K562 (cell line): ENCODE measurements at regions not wholly inside any gene's neighbourhood (a gene's known extent, or its start where the extent isn't known, plus 50 kb on each side); places are given as distances from the start of the nearest gene placed in this dataset.

Experiments
- ATAC-seq: fragments of 200-7000 bp; cut with Tn5 transposase; 3 replicates; pipeline ENCODE4 v1.9.1; 2020; ENCODE audit warnings: moderate library complexity
- BruUV-seq: library from RNA; stranded (reverse); fragments of 400-500 nt; replicated peaks from 2 replicates; lab custom pipeline; 2021; lab: Mats Ljungman, UMichigan
- CTCF ChIA-PET: fragments of 300-600 bp; formaldehyde crosslinking; extraction: SDS; loops from one replicate; lab custom pipeline; 2021; ENCODE audit warnings: low intra/inter-chr PET ratio; lab: Yijun Ruan, JAX
- POLR2A ChIA-PET: fragments of 300-600, 350-650 bp; sonication (Branson Sonifier 250); formaldehyde crosslinking; extraction: SDS; loops from one replicate; lab custom pipeline; 2021; ENCODE audit warnings: antibody characterized with exemption, inconsistent platforms; lab: Yijun Ruan, JAX
- DNase-seq, 4 experiments: peaks; one replicate each; pipeline versions ENCODE4 v3.0.0 to v3.0.0-alpha.2; 2011 to 2018; ENCODE audit warnings: low spot score in 3 of 4, mixed read lengths in 3 of 4; ENCODE audit errors: extremely low read depth in 1 of 4
- FAIRE-seq: peaks from 2 replicates; lab custom pipeline; 2011; peaks lifted over from hg19 to GRCh38; lab: Jason Lieb, UNC
- H2AFZ ChIP-seq: 2 replicates; pipeline ENCODE4 v1.6.0; 2011; ENCODE audit warnings: low read depth, low read length, control low read depth, inconsistent platforms
- H3K27ac ChIP-seq: fragments of 200-600 bp; 3 replicates; pipeline ENCODE4 v1.8.0; 2011; ENCODE audit warnings: low read depth, mild to moderate bottlenecking, control low read depth, inconsistent platforms, low read length, moderate library complexity, mixed read lengths; ENCODE audit errors: extremely low read depth
- H3K27me3 ChIP-seq, 2 experiments: fragments of 300-600 bp in 1 of 2; 2 replicates in 1 of 2; 3 replicates in 1 of 2; pipeline versions ENCODE4 v1.6.0 to v1.8.0; 2011; ENCODE audit warnings: inconsistent platforms in 2 of 2, low read length in 2 of 2, mild to moderate bottlenecking in 1 of 2, mixed read lengths in 1 of 2, moderate library complexity in 1 of 2; ENCODE audit not compliant: control insufficient read depth in 2 of 2, insufficient read depth in 2 of 2
- H3K36me3 ChIP-seq: fragments of 300-600 bp; 3 replicates; pipeline ENCODE4 v1.8.0; 2011; ENCODE audit warnings: mild to moderate bottlenecking, low read length, inconsistent platforms; ENCODE audit not compliant: control insufficient read depth, insufficient read depth
- H3K4me1 ChIP-seq, 2 experiments: fragments of 200-600 bp in 1 of 2; replicated peaks in 1 of 2; 2 replicates in 1 of 2; 3 replicates in 1 of 2; pipeline versions ENCODE4 v1.5.1 to v1.8.0; 2011; ENCODE audit warnings: inconsistent platforms in 2 of 2, low read length in 2 of 2, mild to moderate bottlenecking in 1 of 2, mixed read lengths in 1 of 2, moderate library complexity in 1 of 2; ENCODE audit not compliant: control insufficient read depth in 2 of 2, insufficient read depth in 2 of 2
- H3K4me2 ChIP-seq: 2 replicates; pipeline ENCODE4 v1.6.1; 2011; ENCODE audit warnings: low read length, control low read depth, inconsistent platforms, mixed read lengths; ENCODE audit not compliant: insufficient read depth
- H3K4me3 ChIP-seq: fragments of 200-600 bp; sonication (generic), shearing (Covaris generic); 2 replicates; pipeline ENCODE4 v1.5.1; 2016; ENCODE audit warnings: control low read depth, inconsistent platforms
- H3K79me2 ChIP-seq: fragments of 200-600 bp; 3 replicates; pipeline ENCODE4 v1.8.0; 2011; ENCODE audit warnings: low read length, inconsistent platforms; ENCODE audit not compliant: control insufficient read depth, insufficient read depth
- H3K9ac ChIP-seq, 2 experiments: 2 replicates each; pipeline versions ENCODE4 v1.6.0 to v1.6.1; 2011; ENCODE audit warnings: low read depth in 2 of 2, low read length in 2 of 2, control low read depth in 1 of 2, inconsistent platforms in 1 of 2, mild to moderate bottlenecking in 1 of 2, mixed read lengths in 1 of 2; ENCODE audit not compliant: insufficient read depth in 1 of 2
- H3K9me1 ChIP-seq: one replicate; pipeline ENCODE4 v1.6.0; 2011; ENCODE audit warnings: inconsistent platforms, mild to moderate bottlenecking, low read length, moderate library complexity; ENCODE audit not compliant: control insufficient read depth, insufficient read depth
- H3K9me3 ChIP-seq: replicated peaks from 2 replicates; pipeline ENCODE4 v1.5.1; 2011; ENCODE audit warnings: low read depth, low read length, inconsistent platforms; ENCODE audit not compliant: control insufficient read depth, insufficient read depth
- H4K20me1 ChIP-seq: replicated peaks from 2 replicates; pipeline ENCODE4 v1.6.1; 2011; ENCODE audit warnings: low read length, inconsistent platforms, mixed read lengths; ENCODE audit not compliant: control insufficient read depth, insufficient read depth
- CEBPZ ChIP-seq: fragments of 150-350 bp; IDR thresholded peaks from 2 replicates; pipeline ENCODE4 v1.6.1; 2014; ENCODE audit warnings: low read depth, mild to moderate bottlenecking, low read length, borderline replicate concordance
- HMGXB4 ChIP-seq: sonication (generic); formaldehyde crosslinking; IDR thresholded peaks from 2 replicates; pipeline ENCODE4 v1.8.1; 2023; ENCODE audit warnings: mild to moderate bottlenecking, missing genetic modification reagents
- KDM1A ChIP-seq, 2 experiments: fragments of 450-650 bp; IDR thresholded peaks; 2 replicates each; pipeline ENCODE4 v1.6.1; 2016; ENCODE audit warnings: mild to moderate bottlenecking in 2 of 2
- RAD51 ChIP-seq: fragments of 450-650 bp; IDR thresholded peaks from 2 replicates; pipeline ENCODE4 v1.7.1; 2016; ENCODE audit warnings: low read depth, mild to moderate bottlenecking, borderline replicate concordance
- ZBTB33 ChIP-seq: sonication (generic); formaldehyde crosslinking; IDR thresholded peaks from 2 replicates; pipeline ENCODE4 v1.8.1; 2023; ENCODE audit warnings: mild to moderate bottlenecking, missing genetic modification reagents
- ZKSCAN1 ChIP-seq: fragments of 150-350 bp; IDR thresholded peaks from 2 replicates; pipeline ENCODE4 v1.6.1; 2016; ENCODE audit warnings: low read depth, low read length
- ZNF764 ChIP-seq: fragments of 250-450 bp; sonication (Bioruptor Pico); IDR thresholded peaks from 2 replicates; pipeline ENCODE4 v1.4.0; 2020; ENCODE audit warnings: low read depth, mild to moderate bottlenecking, moderate library complexity
- WGBS: fragments of 100-300 bp; shearing (Covaris generic); methylation state at CpG from one replicate; pipeline ENCODE4 v1.1.6; 2016; ENCODE audit warnings: low coverage, mixed read lengths; ENCODE audit not compliant: insufficient coverage; ENCODE audit errors: missing lambda C conversion rate; 5-methylcytosine and 5-hydroxymethylcytosine counted together
- in situ Hi-C: fragments of 300-500 bp; cut with MboI; formaldehyde crosslinking; loops from 4 replicates; pipeline ENCODE4 v1.15.0; 2018; ENCODE audit warnings: inconsistent platforms, mixed read lengths
- intact Hi-C: fragments of 100-400 bp; cut with micrococcal nuclease; formaldehyde crosslinking; loops from 2 replicates; pipeline ENCODE4 v1.14.2; 2022
- TF ChIP-seq, protein P1 (sequence below): sonication (generic); formaldehyde crosslinking; IDR thresholded peaks from 2 replicates; pipeline ENCODE4 v1.8.1; 2023; ENCODE audit warnings: mild to moderate bottlenecking, missing genetic modification reagents, moderate library complexity

- TF ChIP-seq ZBTB33 (CRISPR knock-in tag) (no peak), HMGXB4 (CRISPR knock-in tag) (no peak), CEBPZ (no peak), KDM1A (IDR thresholded peaks at IDR 0.05) (no peak), ZKSCAN1 (no peak), RAD51 (no peak), ZNF764 (CRISPR knock-in tag) (no peak)
- TF ChIP-seq, protein P1, sequence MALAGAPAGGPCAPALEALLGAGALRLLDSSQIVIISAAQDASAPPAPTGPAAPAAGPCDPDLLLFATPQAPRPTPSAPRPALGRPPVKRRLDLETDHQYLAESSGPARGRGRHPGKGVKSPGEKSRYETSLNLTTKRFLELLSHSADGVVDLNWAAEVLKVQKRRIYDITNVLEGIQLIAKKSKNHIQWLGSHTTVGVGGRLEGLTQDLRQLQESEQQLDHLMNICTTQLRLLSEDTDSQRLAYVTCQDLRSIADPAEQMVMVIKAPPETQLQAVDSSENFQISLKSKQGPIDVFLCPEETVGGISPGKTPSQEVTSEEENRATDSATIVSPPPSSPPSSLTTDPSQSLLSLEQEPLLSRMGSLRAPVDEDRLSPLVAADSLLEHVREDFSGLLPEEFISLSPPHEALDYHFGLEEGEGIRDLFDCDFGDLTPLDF, result no peak
- no peaks in the 10 kb centered on the region for H3K9me1 ChIP-seq
- no peak overlapping the region for H3K27ac ChIP-seq
- no peak overlapping the region; the same call in 1 of the 2 replicates for H2AFZ ChIP-seq
- no peaks in the 10 kb centered on the region for H3K4me1 ChIP-seq
- FAIRE-seq (no peak), DNase-seq (no peak), ATAC-seq (no peak)
- H3K9ac ChIP-seq, result no peak overlapping the region
- peaks cover 2 to 6% of the 10 kb centered on the region in 2 experiments; a peak in 2 of 5 replicates for H3K27me3 ChIP-seq
- intact Hi-C loops (no loop called here), in situ Hi-C loops (no loop called here)
- H3K4me2 ChIP-seq, result no peak overlapping the region
- no TSS peak for BruUV-seq
- no peaks in the 10 kb centered on the region for H3K79me2 ChIP-seq
- CTCF ChIA-PET, result no interaction called here
- no peaks in the 10 kb centered on the region for H3K36me3 ChIP-seq
- POLR2A ChIA-PET, result no interaction called here
- WGBS, result 3% methylated on average over 11 of the region's 11 CpGs
- H3K9me3 ChIP-seq, result no peaks in the 10 kb centered on the region
- no peak overlapping the region for H3K4me3 ChIP-seq
- no peaks in the 10 kb centered on the region for H4K20me1 ChIP-seq
Observed at GRCh38 chr1:222040121-222040805, 298.4 kb upstream of the DUSP10 start.
